Brain microvascular endothelial cell (primary cell): ENCODE measurements at regions not wholly inside any gene's neighbourhood (a gene's known extent, or its start where the extent isn't known, plus 50 kb on each side); places are given as distances from the start of the nearest gene placed in this dataset.

ENCODE experiments used
- DNase-seq: peaks from one replicate; pipeline ENCODE4 v3.0.0-alpha.2; 2020
- H3K27ac ChIP-seq: fragments of 250-450 bp; sonication (Bioruptor Pico); 2 replicates; pipeline ENCODE4 v1.5.1; 2020; ENCODE audit warnings: mild to moderate bottlenecking, moderate library complexity
- H3K27me3 ChIP-seq: fragments of 250-450 bp; sonication (Bioruptor Pico); replicated peaks from 2 replicates; pipeline ENCODE4 v1.5.1; 2020; ENCODE audit warnings: mild to moderate bottlenecking
- H3K36me3 ChIP-seq: fragments of 250-450 bp; sonication (Bioruptor Pico); replicated peaks from 2 replicates; pipeline ENCODE4 v1.5.1; 2020; ENCODE audit warnings: mild to moderate bottlenecking
- H3K4me3 ChIP-seq: 2 replicates; pipeline ENCODE4 v1.5.1; 2011; ENCODE audit warnings: low read depth, mild to moderate bottlenecking, control low read depth, low read length, moderate library complexity
- CTCF ChIP-seq: IDR thresholded peaks from 2 replicates; pipeline ENCODE4 v1.5.1; 2011; ENCODE audit warnings: low read depth, mild to moderate bottlenecking, moderate library complexity, low read length, control low read depth, inconsistent platforms; ENCODE audit errors: missing control alignments
- in situ Hi-C: cut with HindIII; loops from 2 replicates; pipeline ENCODE4 v1.10.0; 2017; ENCODE audit warnings: low sequenced_read_pairs, low pct_ligation_motif_present

DNA sequence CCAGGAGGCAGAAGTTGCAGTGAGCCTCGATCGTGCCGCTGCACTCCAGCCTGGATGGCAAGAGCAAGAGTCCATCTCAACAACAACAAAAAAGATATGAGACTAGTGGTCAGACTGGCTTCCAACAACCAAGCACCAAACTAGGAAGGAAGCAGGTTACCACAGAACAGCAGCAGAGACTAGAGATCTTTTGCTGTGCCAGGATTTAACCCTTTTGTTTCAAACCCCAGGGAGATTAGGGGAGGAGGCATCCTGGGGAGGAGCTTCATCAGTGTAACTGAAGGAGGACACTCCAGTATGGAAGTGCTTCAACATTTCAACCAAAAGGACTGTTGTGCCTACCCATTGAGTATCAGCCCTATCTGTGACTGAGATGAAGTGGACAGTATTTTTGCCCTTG, 240.3 kb downstream of the ZIC1 start:
- H3K4me3 ChIP-seq, result no peak overlapping the region
- H3K27me3 ChIP-seq, result no peaks in the 10 kb centered on the region
- in situ Hi-C loops, result no loop called here
- no peak for TF ChIP-seq CTCF
- DNase-seq, result no peak
- no peaks in the 10 kb centered on the region for H3K36me3 ChIP-seq
- H3K27ac ChIP-seq, result no peak overlapping the region

DNA sequence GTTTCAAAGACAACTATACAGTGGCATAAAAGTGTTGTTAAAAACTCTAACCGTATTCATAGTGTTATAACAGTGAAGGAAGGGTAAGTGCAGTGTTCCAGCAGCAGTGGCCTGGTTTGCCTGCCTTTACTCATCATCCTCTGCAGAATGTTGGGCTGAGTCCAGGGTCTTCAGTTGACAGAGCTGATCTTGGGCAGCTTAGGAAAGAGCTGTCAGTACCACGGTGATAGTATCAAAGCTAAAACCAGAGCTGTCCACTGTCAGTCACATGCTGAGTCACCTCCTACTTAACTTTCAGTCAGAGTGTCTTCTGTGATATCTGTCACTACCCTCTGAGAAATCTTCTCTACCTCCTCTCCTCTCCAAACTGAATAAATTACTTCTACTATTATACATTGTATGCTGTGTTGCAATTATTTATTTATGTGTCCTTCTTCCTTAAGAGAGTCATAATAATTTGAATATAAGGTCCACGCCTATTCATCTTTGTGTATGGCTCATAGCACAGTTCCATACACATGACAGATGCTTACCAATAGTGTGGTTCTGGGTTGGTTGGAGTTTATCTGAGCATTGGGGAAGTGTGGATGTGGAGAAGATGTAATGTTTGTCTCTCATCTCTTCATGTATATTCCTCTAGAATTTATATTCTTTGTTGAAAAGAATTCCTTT, 242.1 kb downstream of the ZIC1 start:
- in situ Hi-C loops, result no loop called here
- Histone ChIP-seq H3K27me3 (no peaks in the 10 kb centered on the region), H3K27ac (no peak overlapping the region), H3K4me3 (no peak overlapping the region), H3K36me3 (no peaks in the 10 kb centered on the region)
- DNase-seq, result peak; percentile 19
- TF ChIP-seq CTCF, result no peak

- TF ChIP-seq CTCF, result no peak
- DNase-seq, result no peak
- Histone ChIP-seq H3K4me3 (no peak overlapping the region), H3K36me3 (no peaks in the 10 kb centered on the region), H3K27me3 (no peaks in the 10 kb centered on the region), H3K27ac (no peak overlapping the region)
- in situ Hi-C loops, result no loop called here
Measured at GRCh38 chr3:147652651-147653366, 243.6 kb downstream of the ZIC1 start.

DNA sequence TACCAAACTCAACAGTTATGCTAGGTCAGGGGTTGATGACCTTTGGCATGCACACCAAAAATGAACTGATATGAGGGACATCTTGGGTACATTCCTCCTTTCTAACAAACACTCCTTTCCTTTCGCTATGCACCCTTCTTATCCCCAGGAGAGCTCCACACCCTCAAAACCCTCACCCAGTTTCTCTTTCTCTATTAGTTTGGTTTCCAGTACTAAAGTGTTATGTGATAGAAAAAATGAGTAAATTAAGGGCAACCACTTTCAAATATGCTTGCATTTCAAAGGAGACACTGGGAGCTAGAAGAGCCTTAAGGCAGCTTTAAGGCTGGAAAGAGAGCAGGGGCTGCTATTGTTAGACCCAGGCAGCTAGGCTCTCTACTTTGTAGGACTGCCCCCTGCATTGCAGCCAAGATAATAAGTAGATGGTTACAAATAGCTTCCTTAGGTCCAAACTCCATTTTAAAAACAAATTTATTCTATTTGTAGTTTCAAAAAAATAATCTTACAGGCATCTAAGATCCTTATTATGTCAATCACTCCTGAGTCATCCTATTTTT, 244.3 kb downstream of the ZIC1 start:
- no peak for TF ChIP-seq CTCF
- Histone ChIP-seq H3K27ac (no peak overlapping the region), H3K36me3 (no peaks in the 10 kb centered on the region), H3K4me3 (no peak overlapping the region), H3K27me3 (no peaks in the 10 kb centered on the region)
- in situ Hi-C loops, result no loop called here
- peak; percentile 2 for DNase-seq

DNA sequence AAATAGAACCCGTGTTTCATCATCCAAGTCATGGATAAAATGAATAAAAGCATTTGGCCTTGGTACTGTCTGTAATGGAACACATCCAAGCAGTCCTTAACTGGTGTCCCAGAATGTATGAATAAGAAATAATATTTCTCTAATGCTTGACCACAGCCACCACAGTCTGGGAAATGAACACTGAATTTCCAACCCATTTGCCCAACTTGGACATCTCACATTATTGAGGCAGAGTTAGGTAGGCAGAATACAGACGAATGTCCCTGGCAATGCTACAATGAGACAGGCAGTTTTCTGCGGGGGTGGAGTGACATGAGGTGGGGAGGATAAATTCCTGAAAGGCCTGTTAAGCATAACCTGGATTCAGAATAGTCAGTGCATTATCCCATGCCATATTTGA, 245.7 kb downstream of the ZIC1 start:
- TF ChIP-seq CTCF, result no peak
- no peak overlapping the region for H3K27ac ChIP-seq

More for the DNA sequence above, 245.7 kb downstream of the ZIC1 start:
- in situ Hi-C loops, result no loop called here
- no peaks in the 10 kb centered on the region for H3K27me3 ChIP-seq
- H3K4me3 ChIP-seq, result no peak overlapping the region
- no peaks in the 10 kb centered on the region for H3K36me3 ChIP-seq
- peak; percentile 33 for DNase-seq
